ENCODE measurements at regions not wholly inside any gene's neighbourhood (a gene's known extent, or its start where the extent isn't known, plus 50 kb on each side); places are given as distances from the start of the nearest gene placed in this dataset.

DNA sequence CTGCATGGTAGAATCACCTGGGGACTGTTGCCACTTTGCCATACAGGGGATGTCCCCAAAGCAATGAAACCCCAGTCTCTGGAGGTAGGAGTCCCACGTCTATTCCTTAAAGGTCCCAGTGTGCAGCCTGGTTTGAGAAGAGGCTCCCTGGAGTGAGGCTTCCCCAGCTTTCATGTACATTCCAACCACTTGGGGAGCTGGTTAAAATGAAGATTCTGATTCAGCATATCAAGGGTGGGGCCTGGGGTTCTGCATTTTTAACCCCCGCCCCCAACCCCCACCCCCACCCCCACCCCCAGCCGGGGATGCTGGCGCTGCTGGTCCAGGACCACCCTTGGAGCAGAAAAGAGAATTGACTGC is 241.2 kb downstream of the FOXL1 start:
- no peak for TF ChIP-seq GATA3 (IDR thresholded peaks at IDR 0.05; ENCODE audit: low read depth, low read length)
- TF ChIP-seq GATA2 (IDR thresholded peaks at IDR 0.05; ENCODE audit: low read depth, low read length): no peak
